ENCODE measurements at regions not wholly inside any gene's neighbourhood (a gene's known extent, or its start where the extent isn't known, plus 50 kb on each side); places are given as distances from the start of the nearest gene placed in this dataset.

- Mint-ChIP-seq H3K9me3 (ENCODE audit: unreplicated experiment) (peaks cover 24% of the 10 kb centered on the region), H3K27ac (ENCODE audit: low read depth, unreplicated experiment) (no peak overlapping the region), H3K4me1 (ENCODE audit: insufficient read depth, unreplicated experiment) (peaks cover 6% of the 10 kb centered on the region), H3K27me3 (ENCODE audit: insufficient read depth, unreplicated experiment) (no peaks in the 10 kb centered on the region), H3K4me3 (ENCODE audit: unreplicated experiment) (no peak overlapping the region), H3K36me3 (ENCODE audit: insufficient read depth, unreplicated experiment) (no peaks in the 10 kb centered on the region)
- CTCF ChIA-PET, result interaction anchor here (0.6 kb wide), 1 partner anchor 1375 kb away, joined by 4 read pairs; no protein-coding TSS in a partner anchor
- POLR2A ChIA-PET, result no interaction called here
- no peak for DNase-seq (ENCODE audit: unreplicated experiment)
- BruUV-seq (replicated peaks), result no TSS peak
- TF ChIP-seq CTCF (IDR thresholded peaks at IDR 0.05; ENCODE audit: unreplicated experiment), result no peak
- intact Hi-C loops (cut with micrococcal nuclease), result no loop called here
Measured at GRCh38 chr11:29026286-29026685, 918.1 kb downstream of the METTL15 start.

GRCh38 chr11:29025001-29025400 lies 916.8 kb downstream of the METTL15 start:
- Mint-ChIP-seq H3K4me1 (ENCODE audit: insufficient read depth, unreplicated experiment) (peaks cover 6% of the 10 kb centered on the region), H3K9me3 (ENCODE audit: unreplicated experiment) (peaks cover 24% of the 10 kb centered on the region), H3K4me3 (ENCODE audit: unreplicated experiment) (no peak overlapping the region), H3K27ac (ENCODE audit: low read depth, unreplicated experiment) (no peak overlapping the region), H3K36me3 (ENCODE audit: insufficient read depth, unreplicated experiment) (no peaks in the 10 kb centered on the region), H3K27me3 (ENCODE audit: insufficient read depth, unreplicated experiment) (no peaks in the 10 kb centered on the region)
- intact Hi-C loops (cut with micrococcal nuclease), result no loop called here
- DNase-seq (ENCODE audit: unreplicated experiment), result no peak
- ChIA-PET POLR2A (interaction anchor here (0.5 kb wide), 1 partner anchor 48 kb away, joined by 6 read pairs; no protein-coding TSS in a partner anchor), CTCF (no interaction called here)
- BruUV-seq (replicated peaks), result no TSS peak
- no peak for TF ChIP-seq CTCF (IDR thresholded peaks at IDR 0.05; ENCODE audit: unreplicated experiment)

- H3K4me1 Mint-ChIP-seq (ENCODE audit: insufficient read depth, unreplicated experiment), result peaks cover 7% of the 10 kb centered on the region
- no peak overlapping the region for H3K27ac Mint-ChIP-seq (ENCODE audit: low read depth, unreplicated experiment)
- no TSS peak for BruUV-seq (replicated peaks)
- H3K27me3 Mint-ChIP-seq (ENCODE audit: insufficient read depth, unreplicated experiment), result no peaks in the 10 kb centered on the region
- TF ChIP-seq CTCF (IDR thresholded peaks at IDR 0.05; ENCODE audit: unreplicated experiment), result no peak
- H3K4me3 Mint-ChIP-seq (ENCODE audit: unreplicated experiment), result no peak overlapping the region
- H3K36me3 Mint-ChIP-seq (ENCODE audit: insufficient read depth, unreplicated experiment), result no peaks in the 10 kb centered on the region
- DNase-seq (ENCODE audit: unreplicated experiment), result no peak
- H3K9me3 Mint-ChIP-seq (ENCODE audit: unreplicated experiment), result peaks cover 24% of the 10 kb centered on the region
- ChIA-PET POLR2A (no interaction called here), CTCF (no interaction called here)
- intact Hi-C loops (cut with micrococcal nuclease), result loop anchor here (5.0 kb wide), 1 partner anchor 1322 kb away; the partner anchor contains the start of gene BDNF
Measured at GRCh38 chr11:29024386-29024785, 916.2 kb downstream of the METTL15 start.

- Mint-ChIP-seq H3K36me3 (ENCODE audit: insufficient read depth, unreplicated experiment) (no peaks in the 10 kb centered on the region), H3K9me3 (ENCODE audit: unreplicated experiment) (peaks cover 18% of the 10 kb centered on the region), H3K4me1 (ENCODE audit: insufficient read depth, unreplicated experiment) (peaks cover 11% of the 10 kb centered on the region), H3K27ac (ENCODE audit: low read depth, unreplicated experiment) (no peak overlapping the region), H3K27me3 (ENCODE audit: insufficient read depth, unreplicated experiment) (no peaks in the 10 kb centered on the region), H3K4me3 (ENCODE audit: unreplicated experiment) (no peak overlapping the region)
- no TSS peak for BruUV-seq (replicated peaks)
- no peak for DNase-seq (ENCODE audit: unreplicated experiment)
- intact Hi-C loops (cut with micrococcal nuclease), result loop anchor here (5.0 kb wide), 1 partner anchor 1321 kb away; the partner anchor contains the start of gene BDNF
- TF ChIP-seq CTCF (IDR thresholded peaks at IDR 0.05; ENCODE audit: unreplicated experiment), result no peak
- CTCF ChIA-PET, result no interaction called here
- POLR2A ChIA-PET, result interaction anchor here (0.7 to 1.1 kb wide), 2 partner anchors 110 to 187 kb away, joined by 3 read pairs; no protein-coding TSS in a partner anchor
Measured at GRCh38 chr11:29023761-29024160, 915.6 kb downstream of the METTL15 start.
